Glomerular visceral epithelial cell (primary cell): ENCODE measurements at regions not wholly inside any gene's neighbourhood (a gene's known extent, or its start where the extent isn't known, plus 50 kb on each side); places are given as distances from the start of the nearest gene placed in this dataset.
"Not testable (repeated sequence)": the region's sequence is repeated elsewhere in the genome, so short reads cannot be mapped to it uniquely, and the experiment has no call there.

ENCODE experiments used
- DNase-seq: peaks from one replicate; pipeline ENCODE4 v3.0.0-alpha.2; 2016; ENCODE audit errors: extremely low spot score

DNA sequence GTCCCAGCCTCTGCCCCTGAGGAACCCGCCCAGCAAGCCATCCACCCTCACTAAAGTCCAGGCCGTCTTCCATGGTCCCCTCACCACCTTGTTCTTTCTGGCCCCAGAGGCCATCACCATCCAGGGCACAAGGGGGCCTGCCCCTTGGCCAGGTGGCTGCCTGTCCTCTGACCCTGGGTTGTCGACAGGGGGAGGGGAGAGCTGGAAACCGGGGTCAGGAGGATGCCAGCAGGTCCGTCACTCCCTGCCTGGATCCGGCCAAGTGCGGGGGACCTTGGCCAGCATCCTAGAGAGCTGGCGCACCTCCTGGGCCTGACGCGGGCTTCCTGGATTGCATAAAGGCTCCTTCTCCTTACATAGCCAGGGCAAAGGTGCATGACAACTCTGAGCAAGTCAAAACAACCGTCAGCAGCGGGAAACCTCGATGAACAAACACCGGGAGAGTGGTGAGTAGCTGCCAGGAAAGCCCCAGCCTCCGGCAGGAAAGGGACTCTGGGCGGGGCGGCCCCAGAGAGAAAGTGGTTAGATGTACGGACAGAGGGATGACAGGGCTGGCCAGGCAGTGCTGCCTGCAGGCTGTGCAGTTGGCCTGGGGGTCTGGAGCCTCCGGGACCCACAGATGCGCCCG is 4461.2 kb upstream of the TPTE start:
- not testable (repeated sequence) for DNase-seq

DNA sequence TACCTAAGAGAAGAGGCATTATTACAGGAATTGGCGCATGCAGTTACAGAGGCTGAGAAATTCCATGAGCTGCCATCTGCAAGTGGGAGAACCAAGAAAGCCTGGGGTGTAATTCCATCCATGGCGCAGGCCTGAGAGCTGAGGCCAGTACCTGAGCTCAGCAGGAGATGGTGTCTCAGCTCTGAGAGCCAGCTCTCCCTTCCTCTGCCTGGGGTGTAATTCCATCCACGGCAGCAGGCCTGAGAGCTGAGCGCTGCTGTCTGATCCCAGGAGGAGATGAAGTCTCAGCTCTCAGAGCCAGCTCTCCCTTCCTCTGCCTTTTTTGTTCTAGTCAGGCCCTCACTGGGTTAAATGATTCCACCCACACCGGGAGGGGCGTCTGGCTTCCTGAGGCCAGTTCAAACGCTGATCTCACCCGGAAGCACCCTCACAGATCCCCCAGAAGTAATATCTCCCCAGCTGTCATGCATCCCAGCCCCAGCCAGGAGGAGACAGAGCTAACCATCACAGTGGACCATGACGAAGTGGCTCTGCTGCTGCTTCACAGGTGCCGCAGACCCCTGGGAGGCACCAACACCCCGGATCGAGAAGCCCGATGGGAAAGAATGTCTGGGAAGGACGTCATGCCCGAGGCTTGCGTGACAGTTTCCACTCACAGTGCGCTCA is 4454.9 kb upstream of the TPTE start:
- DNase-seq = not testable (repeated sequence)

DNA sequence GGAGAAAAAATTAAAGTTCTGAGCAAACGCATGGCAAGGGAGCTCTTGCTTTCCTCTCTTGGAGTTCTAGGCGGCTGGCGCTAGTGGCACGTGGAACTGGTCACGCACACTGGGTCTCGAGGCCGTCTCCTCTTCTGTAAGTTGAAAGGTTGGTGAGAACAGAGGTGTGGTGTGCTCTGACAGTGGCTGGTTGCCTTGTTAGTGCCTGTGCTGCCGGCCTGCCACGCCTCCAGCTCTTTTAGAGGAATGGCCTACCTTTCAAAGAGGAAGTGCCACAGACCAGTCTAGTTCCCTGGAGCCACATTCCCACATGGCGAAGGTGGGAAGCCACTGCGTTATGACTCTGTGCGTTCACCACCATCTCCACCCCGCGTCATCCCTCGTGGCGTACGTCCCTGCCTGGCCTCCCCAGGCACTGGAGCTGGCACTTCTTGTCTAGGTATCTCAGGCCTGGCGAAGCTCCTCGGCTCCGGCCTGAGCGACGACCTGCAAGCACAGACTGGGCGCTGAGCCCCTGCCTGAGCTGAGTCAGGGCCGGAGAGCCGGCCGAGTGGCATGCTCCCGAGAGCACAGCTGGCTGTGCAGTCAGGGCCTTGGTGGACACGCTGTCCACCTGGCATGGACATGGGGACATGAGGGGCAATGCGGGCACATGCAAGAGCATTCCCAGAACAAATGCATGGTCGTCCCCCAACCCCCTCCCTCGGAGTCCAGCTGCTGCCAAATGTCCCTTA is 4453.1 kb upstream of the TPTE start:
- DNase-seq = not testable (repeated sequence)

DNA sequence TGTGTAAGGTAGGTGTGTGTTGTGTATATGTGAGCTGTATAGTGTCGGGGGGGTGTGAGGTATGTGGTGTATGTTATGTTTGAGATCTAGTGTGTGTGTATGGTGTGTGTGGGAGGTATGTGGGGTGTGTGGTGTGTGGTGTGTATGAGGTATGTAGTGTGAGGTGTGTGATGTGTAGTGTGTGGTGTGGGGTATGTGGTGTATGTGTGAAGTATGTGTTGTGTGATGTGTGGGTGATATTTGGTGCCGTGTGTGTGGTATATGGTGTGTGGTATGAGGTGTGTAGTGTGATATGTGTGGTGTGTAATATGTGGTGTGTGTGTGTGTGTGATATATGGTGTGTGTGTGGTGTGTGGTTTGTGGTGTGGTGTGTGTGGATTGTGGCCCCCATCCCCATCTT is 4451.2 kb upstream of the TPTE start:
- DNase-seq = not testable (repeated sequence)

DNA sequence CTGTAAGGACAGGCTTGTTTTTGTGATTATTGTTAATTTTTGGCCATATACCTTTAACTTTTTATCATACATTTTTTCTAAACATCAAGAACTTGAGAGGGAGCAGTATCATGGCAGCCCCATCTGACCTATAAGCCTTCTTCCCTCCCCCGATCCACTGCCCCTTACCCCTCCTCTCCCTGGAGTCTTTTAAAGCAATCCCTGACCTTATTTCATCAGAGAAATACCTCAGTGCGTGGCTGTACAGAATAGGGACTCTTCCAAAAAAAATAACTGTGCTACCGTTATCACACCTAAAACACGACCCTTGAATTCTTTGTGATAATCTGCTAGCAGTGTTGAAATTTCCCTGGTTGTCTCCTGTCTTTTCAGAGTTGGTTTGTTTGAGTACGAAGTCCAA is 4448.7 kb upstream of the TPTE start:
- DNase-seq = not testable (repeated sequence)

DNA sequence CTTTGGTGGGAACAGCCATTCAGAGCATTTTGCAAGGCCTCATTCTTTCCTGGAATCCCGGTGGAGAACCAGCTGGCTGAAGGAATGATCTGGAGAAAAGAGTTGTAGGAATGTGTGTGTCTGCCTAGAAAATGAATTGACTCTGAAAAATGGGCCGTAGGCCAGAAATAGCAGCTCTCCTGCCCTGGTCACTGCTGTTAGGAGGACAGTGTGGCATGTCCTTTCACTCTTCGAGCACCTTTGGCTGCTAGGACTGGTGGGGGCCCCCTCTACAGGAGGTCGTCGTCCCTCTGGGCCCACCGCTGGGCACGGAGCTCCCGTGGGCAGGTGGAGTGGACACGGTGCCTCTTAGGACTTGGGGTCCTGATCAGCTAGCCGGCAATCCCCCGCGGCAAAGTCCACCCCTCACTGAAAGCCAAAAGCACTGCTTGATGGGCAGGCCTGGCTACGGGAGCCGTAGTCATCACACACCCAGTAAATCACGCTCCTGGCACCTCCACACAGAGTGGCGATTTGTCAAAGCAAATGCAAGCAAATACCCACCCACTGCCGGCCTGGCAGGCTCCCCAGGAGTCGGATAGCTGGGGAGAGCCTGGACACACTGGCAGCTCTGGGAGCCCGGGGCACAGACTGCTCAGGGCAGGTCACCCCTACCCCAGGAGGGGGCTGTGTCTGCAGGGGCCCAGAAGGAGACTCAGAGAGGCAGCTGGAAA is 4447.2 kb upstream of the TPTE start:
- not testable (repeated sequence) for DNase-seq

DNA sequence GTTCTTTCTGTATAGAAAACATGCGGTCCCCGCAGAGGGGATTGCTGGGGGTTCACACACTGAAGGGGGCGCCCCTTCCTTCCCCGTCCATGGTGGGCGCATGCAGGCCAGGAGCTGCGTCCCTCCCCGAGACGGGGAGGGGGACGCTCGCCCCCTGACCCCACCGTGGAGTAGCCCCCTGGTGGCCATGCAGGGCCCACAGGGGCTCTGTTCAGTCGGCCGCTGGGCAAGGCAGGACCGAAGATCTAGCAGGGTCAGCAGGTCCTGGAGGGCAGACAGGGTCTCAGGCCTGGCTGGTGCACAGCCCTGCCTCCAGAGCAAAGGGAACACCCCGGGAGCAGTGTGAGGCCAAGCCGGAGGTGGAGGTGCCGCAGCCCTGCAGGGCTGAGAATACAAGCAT is 4446.4 kb upstream of the TPTE start:
- DNase-seq = not testable (repeated sequence)

DNA sequence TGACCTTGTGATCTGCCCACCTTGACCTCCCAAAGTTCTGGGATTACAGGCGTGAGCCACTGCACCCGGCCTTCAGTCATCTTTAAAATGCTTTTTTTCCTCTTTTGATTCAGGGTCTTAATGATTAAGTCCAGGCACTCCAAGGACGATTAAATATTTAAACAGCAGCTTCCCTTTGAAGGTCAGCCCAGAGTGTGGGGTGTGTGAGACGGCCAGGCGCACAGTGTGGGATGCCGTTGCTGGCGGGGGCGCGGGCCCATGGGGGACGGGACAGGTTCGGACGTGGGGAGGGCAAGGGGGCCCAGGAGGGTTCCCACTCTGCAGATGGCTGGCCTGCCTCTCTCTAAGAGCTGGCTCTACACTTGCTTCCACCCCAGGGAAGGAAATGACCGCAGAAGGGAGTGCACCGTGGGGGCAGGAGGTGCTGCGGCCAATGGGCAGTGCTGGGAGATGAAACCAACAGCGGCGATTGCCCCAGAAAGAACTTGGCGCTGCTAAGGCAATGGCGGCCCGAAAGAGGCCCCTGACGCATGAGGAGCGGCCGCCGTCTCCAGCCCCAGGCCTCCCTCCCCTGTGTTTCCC is 4445.7 kb upstream of the TPTE start:
- not testable (repeated sequence) for DNase-seq

DNA sequence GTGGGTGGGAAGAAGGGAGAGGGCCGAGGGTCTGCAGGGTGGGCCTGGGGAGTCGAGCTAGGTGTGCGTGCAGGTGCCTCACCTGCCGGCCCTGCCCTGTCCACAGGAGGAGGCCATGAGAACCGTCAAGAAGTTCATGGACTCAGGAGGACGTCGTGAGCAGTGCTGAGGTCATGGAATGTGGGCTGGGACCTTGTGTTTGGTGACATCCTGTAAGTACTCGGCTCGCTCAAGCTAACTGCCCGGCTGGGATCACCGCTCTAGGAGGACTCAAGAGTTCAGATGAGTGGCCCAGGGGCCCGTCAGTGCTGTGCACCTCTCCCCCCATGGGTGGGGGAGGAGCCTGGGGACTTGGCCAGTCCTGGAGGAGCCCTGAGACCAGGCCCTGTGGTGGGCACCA is 4444.0 kb upstream of the TPTE start:
- DNase-seq = not testable (repeated sequence)

DNA sequence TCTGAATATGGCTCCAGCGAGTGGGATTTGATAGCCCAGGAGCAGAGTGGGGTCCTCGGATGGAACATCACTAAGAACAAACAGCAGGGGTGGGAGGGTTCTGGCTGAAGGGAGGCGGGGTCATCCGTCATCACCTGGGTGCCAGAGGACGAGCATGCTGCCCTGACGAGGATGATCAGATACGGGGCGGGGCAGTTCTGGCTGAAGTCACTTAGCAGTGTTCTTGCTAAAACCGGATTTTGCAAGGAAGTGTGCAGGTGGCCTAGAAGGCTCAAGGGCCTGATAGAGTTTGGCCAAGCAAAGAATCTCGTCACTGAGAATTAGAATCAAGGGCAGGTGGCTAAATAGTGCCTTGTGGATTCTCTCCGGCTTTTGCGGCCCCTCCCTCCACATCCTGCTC is 4442.5 kb upstream of the TPTE start:
- DNase-seq = not testable (repeated sequence)

DNA sequence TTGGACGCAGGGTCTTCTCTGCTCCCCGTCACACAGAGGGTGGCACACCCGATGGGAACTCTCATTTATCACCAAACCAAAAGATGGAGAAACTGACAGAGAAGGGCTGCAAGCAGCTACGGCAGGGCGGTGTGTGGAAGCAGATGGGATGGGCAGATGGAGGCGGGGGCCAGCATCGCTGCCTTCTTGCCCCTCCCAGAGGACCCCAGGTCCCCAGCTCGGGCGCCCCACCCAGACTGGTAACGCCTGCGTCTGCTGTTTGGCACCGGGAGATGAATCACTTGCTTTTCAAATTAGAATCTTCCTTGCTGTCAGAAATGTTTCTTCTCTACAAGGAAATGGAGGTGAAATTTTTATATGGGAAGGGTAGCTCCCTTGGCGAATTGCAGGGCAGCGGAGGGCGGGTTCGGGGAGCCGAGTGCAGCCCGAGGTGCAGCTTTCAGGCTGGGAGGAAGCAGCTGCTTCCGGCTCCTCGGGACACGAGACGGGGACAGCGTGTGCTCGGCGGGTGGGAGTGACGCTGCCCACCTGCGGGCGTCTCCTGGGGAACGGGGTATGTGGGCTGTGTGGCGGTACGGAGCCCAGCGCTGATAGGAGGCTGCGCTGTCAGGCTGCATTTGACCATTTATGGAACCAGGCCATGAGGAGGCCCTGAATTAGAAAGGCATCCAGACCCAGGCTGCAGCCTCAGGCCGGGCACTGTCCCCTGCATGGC is 4440.3 kb upstream of the TPTE start:
- DNase-seq = not testable (repeated sequence)

DNA sequence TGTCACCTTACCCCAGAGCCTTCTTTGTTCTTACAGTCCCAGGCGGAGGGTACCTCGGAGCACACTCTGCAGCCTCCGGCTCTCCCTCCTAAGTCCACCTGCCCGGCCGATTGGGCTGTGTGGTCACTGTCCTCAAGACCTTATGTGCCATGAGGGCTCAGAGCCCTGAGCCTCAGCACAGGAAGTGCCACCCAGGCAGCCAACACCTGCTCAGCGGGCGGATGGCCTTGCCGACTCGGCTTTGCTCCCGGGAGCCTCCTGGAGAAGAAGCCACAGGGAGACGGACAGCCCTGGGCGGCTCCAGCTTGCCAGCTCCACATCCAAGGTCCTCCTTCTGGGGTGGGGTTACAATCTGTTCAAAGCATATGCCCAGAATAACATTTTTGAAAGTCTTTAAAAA is 4439.2 kb upstream of the TPTE start:
- DNase-seq = not testable (repeated sequence)

DNA sequence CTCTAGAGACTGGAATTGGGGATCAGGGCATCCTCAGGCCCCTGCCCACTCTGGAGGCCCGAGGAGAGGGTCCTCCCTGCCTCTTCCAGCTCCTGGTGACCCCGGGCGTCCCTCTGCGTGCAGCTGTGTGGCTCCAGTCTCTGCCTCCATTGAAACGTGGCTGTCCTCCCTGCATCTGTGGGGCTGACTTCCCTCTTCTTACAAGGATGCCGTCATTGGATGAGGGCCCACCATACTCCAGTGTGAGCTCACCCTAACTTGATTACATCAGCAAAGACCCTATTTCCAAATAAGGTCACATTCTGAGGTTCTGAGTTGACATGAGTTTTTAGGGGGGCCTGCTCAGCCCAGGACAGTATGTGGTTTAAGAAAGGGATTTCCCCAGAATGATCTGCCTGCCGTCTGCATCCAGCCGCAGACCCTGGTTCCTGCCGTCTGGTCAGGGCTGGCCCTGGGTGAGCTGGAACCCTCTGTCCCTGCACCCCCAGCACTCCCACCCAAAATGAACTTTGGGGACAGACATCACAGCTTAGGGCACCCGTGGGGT is 4437.7 kb upstream of the TPTE start:
- DNase-seq = not testable (repeated sequence)

DNA sequence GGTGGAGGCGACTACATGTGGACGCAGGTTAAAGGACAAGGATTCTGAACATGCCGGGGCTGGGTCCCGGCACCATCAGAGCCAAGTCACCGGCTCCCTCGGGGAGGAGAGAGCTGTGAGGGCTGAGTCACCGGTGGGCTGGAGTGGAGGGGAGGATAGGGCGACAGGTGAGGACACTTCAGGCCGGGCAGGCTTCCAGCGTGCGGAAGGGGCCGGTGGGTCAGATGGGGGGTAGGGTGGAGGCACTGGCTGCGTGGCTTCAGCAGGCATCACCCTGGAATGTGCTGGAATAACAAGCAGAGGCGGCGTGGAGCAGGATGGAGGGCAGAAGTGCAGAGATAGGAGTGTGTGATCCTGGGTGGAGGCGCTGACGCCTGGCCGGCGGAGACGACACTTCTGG is 4435.3 kb upstream of the TPTE start:
- DNase-seq = not testable (repeated sequence)

DNA sequence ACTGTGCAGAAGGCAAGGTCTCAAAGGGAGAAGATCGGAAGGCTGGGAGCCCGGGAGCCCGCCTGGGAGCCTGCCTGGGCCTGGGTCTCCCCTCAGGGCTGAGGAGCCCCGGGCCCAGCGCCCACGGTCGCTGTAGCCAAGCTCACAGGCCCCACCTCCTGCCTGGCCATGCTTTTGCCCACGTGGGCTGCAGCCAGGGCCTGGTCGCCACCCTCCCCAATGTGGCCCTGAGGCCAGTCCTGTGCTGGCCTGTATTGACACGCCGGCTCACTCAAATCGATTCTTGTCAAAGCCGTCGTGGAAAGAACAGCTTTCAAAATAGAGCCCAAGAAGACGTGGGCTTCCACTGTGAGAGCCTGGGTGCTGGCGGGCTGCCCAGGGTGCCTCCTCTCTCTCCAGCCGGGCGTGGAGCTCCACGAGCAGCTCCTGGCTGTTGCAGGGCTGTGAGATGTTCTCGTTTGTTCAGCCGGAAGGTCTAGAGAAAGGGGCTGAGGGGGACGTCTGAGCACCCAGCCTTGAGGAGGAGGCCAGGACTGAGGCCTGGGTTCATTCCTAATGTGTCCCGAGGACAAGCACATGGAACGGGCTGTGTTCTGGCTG is 4433.7 kb upstream of the TPTE start:
- DNase-seq = not testable (repeated sequence)

DNA sequence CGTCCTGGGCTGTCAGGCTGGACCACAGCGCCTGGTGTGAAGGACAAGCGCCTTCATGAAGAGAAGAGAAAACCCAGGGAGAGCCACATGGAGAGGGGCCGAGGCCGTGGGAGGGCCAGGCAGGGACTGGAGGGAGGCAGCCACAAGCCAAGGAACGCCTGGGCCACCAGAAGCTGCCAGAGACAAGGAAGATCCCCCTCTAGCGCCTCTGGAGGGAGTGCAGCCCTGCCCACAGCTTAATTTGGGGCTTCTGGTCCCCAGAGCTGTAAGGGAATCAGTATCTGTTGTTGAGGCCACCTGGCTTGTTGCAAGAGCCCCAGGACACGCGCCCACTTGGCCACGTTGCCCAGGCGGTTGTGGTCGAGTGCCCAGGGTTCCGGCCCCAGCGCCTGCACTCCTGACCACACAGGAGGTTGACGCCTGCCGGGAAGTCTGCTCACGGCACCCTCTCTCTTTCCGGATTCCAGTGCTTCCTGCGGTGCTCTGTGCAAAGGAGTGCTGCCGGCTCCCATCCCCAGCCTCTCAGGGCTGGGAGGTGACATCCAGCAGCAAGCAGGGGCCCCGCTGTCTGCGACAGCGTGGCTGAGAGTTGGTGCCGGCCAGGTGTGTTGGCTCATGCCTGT is 4431.0 kb upstream of the TPTE start:
- not testable (repeated sequence) for DNase-seq

DNA sequence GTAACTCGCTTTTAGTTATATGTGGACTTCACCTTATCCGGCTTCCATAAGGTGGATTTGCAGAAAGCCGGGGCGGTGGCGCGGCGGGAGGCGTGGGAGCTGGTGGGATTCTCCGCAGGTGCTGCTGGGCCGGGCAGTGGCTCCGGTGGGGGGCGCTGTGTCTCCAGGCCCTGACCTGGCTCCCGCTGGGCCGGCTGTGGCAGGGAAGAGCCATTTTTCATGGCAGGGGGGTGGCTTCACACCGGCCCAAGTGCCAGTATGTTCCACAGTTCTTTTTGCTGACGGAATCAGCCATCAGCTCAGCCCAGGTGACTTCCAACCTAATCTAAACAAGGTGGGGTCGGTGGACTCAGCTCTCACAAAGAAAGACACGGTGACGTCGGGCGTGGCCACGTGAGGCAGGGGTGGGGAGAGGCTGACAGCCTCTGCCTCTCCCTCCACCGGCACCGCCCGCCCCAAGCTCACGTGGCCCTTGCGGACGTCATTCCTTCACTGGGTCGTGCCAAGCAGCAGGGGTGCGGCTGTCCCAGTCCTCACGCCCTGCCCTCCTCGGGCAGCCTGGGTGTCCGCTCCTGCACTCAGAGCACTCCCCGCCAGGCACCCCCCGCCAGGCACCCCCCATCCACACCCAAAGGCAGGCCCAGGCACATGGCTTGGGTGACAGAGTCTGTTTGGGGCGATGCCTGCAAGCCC is 4429.9 kb upstream of the TPTE start:
- DNase-seq = not testable (repeated sequence)

DNA sequence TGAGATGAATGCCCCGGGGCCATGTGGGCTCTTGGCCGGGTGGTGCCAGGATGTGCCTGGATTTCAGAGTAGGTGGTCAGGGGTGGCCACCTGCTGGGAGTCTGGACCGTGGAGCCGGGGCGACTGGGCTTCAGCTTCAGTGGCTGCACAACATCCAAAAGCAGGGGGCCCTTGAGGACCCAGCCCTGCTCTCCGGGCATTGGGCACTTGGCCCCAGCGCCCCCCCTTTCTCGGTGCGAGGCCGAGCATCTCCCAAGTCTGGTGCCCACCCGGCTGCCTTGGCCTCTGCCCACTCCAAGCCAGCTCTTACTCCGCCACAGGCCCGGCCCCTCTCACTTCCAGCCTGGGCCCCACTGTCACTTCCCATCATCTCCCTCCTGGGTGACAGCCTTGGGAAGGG is 4429.0 kb upstream of the TPTE start:
- DNase-seq = not testable (repeated sequence)

DNA sequence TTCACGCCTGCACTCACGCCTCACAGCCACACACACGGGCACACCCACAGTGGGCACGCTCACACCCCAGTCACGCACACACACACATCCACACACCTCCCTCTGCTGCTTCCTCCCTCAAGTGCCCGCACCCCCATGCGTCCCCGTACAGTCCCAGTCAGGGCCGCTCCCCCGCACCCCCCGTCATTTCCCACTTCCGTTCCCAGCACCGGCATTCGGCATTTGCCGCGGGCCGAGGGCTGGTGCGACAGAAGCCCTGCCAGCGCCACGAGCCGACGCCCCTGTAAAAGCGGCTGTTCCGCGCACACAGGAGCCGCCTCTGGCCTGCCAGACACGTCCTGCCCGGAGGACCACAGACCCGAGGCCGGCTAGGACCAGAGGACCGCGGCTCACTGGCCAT is 4428.0 kb upstream of the TPTE start:
- not testable (repeated sequence) for DNase-seq
